ENCODE measurements at regions not wholly inside any gene's neighbourhood (a gene's known extent, or its start where the extent isn't known, plus 50 kb on each side); places are given as distances from the start of the nearest gene placed in this dataset.

- no peaks in the 10 kb centered on the region for H3K36me3 ChIP-seq (replicated peaks in 1 of 2; ENCODE audit: control insufficient read depth in 1 of 2, insufficient read depth in 2 of 2, low read length in 2 of 2)
- no peak overlapping the region for H3K9ac ChIP-seq (ENCODE audit: insufficient read depth, low read depth, low read length)
- H3K4me2 ChIP-seq (ENCODE audit: low read depth, low read length) = no peak overlapping the region
- no peak overlapping the region for H2AFZ ChIP-seq (ENCODE audit: low read length)
- H3K9me3 ChIP-seq (ENCODE audit: low read length) = no peaks in the 10 kb centered on the region
- no peaks in the 10 kb centered on the region for H4K20me1 ChIP-seq (ENCODE audit: insufficient read depth, low read length)
- H3K79me2 ChIP-seq (ENCODE audit: insufficient read depth, low read length) = no peaks in the 10 kb centered on the region
- peaks cover 0 to 29% of the 10 kb centered on the region in 2 experiments; a peak in 2 of 5 replicates for H3K27me3 ChIP-seq (ENCODE audit: control insufficient read depth in 1 of 2, insufficient read depth in 2 of 2, low read length in 2 of 2)
- ATAC-seq = no peak
- DNase-seq (ENCODE audit: low spot score) = no peak
- intact Hi-C loops (cut with micrococcal nuclease; ENCODE audit: unreplicated experiment) = no loop called here
- no peaks in the 10 kb centered on the region for H3K4me1 ChIP-seq (ENCODE audit: insufficient read depth, low read length)
- FAIRE-seq = no peak
- in situ Hi-C loops (cut with HindIII; ENCODE audit: extremely low pct_ligation_motif_present, low pct_unique_long_range_greater_than_20kb) = no loop called here
- TF ChIP-seq ZBTB34 (CRISPR knock-in tag; IDR thresholded peaks at IDR 0.05) = no peak
- no peak for TF ChIP-seq HNRNPH1 (optimal IDR thresholded peaks at IDR 0.05; ENCODE audit: low read depth, low read length)
- TF ChIP-seq GMEB1 (CRISPR knock-in tag; IDR thresholded peaks at IDR 0.05; ENCODE audit: borderline replicate concordance) = no peak
- POLR2A ChIA-PET = no interaction called here
- BruUV-seq (replicated peaks) = no TSS peak
- no peak overlapping the region for H3K4me3 ChIP-seq (replicated peaks in 1 of 3; ENCODE audit: insufficient read depth in 1 of 3, low read depth in 2 of 3, low read length in 3 of 3)
- H3K27ac ChIP-seq (ENCODE audit: extremely low read length, insufficient read depth, low read length) = no peak overlapping the region
- 22% methylated on average over 7 of the region's 7 CpGs for WGBS (ENCODE audit: low lambda C conversion rate)
- CTCF ChIA-PET (ENCODE audit: low intra/inter-chr PET ratio, low total read pairs) = no interaction called here
Measured at GRCh38 chr2:66239655-66240054, 195.3 kb upstream of the MEIS1 start.

GRCh38 chr2:66237803-66238379, 197.0 kb upstream of the MEIS1 start:
- ATAC-seq = no peak
- intact Hi-C loops (cut with micrococcal nuclease; ENCODE audit: unreplicated experiment) = no loop called here
- FAIRE-seq = no peak
- TF ChIP-seq RFX3 (CRISPR knock-in tag; IDR thresholded peaks at IDR 0.05) (no peak), ZNF770 (CRISPR knock-in tag; IDR thresholded peaks at IDR 0.05) (no peak), ZNF576 (CRISPR knock-in tag; IDR thresholded peaks at IDR 0.05) (no peak), CBFB (CRISPR knock-in tag; IDR thresholded peaks at IDR 0.05) (no peak), ZBTB1 (CRISPR knock-in tag; IDR thresholded peaks at IDR 0.05; ENCODE audit: borderline replicate concordance) (no peak), KLF11 (CRISPR knock-in tag; IDR thresholded peaks at IDR 0.05) (no peak), PHF8 (CRISPR knock-in tag; IDR thresholded peaks at IDR 0.05) (no peak), CENPX (CRISPR knock-in tag; IDR thresholded peaks at IDR 0.05) (no peak), ZNF501 (CRISPR knock-in tag; IDR thresholded peaks at IDR 0.05) (no peak)

More at GRCh38 chr2:66237803-66238379, 197.0 kb upstream of the MEIS1 start:
- Histone ChIP-seq H3K36me3 (replicated peaks in 1 of 2; ENCODE audit: control insufficient read depth in 1 of 2, insufficient read depth in 2 of 2, low read length in 2 of 2) (no peaks in the 10 kb centered on the region), H2AFZ (ENCODE audit: low read length) (no peak overlapping the region), H3K9me3 (ENCODE audit: low read length) (no peaks in the 10 kb centered on the region), H3K9ac (ENCODE audit: insufficient read depth, low read depth, low read length) (no peak overlapping the region), H3K4me3 (replicated peaks in 1 of 3; ENCODE audit: insufficient read depth in 1 of 3, low read depth in 2 of 3, low read length in 3 of 3) (no peak overlapping the region), H3K4me1 (ENCODE audit: insufficient read depth, low read length) (no peaks in the 10 kb centered on the region), H3K79me2 (ENCODE audit: insufficient read depth, low read length) (no peaks in the 10 kb centered on the region), H3K27me3 (ENCODE audit: control insufficient read depth in 1 of 2, insufficient read depth in 2 of 2, low read length in 2 of 2) (peaks cover 0 to 26% of the 10 kb centered on the region in 2 experiments; a peak in 2 of 5 replicates), H4K20me1 (ENCODE audit: insufficient read depth, low read length) (no peaks in the 10 kb centered on the region), H3K27ac (ENCODE audit: extremely low read length, insufficient read depth, low read length) (no peak overlapping the region), H3K4me2 (ENCODE audit: low read depth, low read length) (no peak overlapping the region)
- DNase-seq (ENCODE audit: low spot score) = no peak
- POLR2A ChIA-PET = no interaction called here
- CTCF ChIA-PET (ENCODE audit: low intra/inter-chr PET ratio, low total read pairs) = no interaction called here
- BruUV-seq (replicated peaks) = no TSS peak
- in situ Hi-C loops (cut with HindIII; ENCODE audit: extremely low pct_ligation_motif_present, low pct_unique_long_range_greater_than_20kb) = no loop called here
- 13% methylated on average over 6 of the region's 6 CpGs for WGBS (ENCODE audit: low lambda C conversion rate)
